ENCODE measurements at regions not wholly inside any gene's neighbourhood (a gene's known extent, or its start where the extent isn't known, plus 50 kb on each side); places are given as distances from the start of the nearest gene placed in this dataset.
"Not testable (repeated sequence)": the region's sequence is repeated elsewhere in the genome, so short reads cannot be mapped to it uniquely, and the experiment has no call there.

DNA sequence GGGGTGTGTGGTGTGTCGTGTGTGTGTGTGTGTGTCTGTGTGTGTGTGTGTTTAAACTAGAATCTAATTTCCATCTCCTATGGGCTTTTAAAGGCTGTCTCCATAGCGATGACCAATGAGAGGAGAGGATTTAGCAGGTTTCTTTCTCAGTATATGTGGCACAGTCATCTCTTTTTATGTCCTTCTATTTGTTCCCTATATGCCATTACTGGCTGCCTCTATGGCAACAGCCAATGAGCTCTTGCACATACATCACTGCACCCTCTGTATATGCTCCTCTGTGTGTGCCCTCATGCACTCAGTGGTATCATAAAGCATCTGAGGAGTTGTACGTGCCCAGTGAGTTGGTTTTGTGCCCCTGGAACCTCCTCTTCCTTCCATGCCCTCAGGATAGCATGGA lies 107.6 kb downstream of the GPR85 start:
- not testable (repeated sequence) for TF ChIP-seq CTCF (IDR thresholded peaks at IDR 0.05 in 2 of 3, conservative IDR thresholded peaks at IDR 0.05 in 1 of 3; ENCODE audit: borderline replicate concordance in 1 of 3, insufficient read depth in 1 of 3, low read depth in 2 of 3, low read length in 2 of 3); EZH2phosphoT487 (IDR thresholded peaks at IDR 0.05; ENCODE audit: borderline replicate concordance); CEBPB (IDR thresholded peaks at IDR 0.05; ENCODE audit: low read depth); POLR2A (IDR thresholded peaks at IDR 0.05; ENCODE audit: borderline replicate concordance, extremely low read depth, insufficient read depth, insufficient read length); POLR2AphosphoS5 (IDR thresholded peaks at IDR 0.05; ENCODE audit: low read depth, low read length); REST (IDR thresholded peaks at IDR 0.05; ENCODE audit: low read depth); RAD21 (IDR thresholded peaks at IDR 0.05; ENCODE audit: low read depth)
